H9 (cell line): ENCODE measurements at regions not wholly inside any gene's neighbourhood (a gene's known extent, or its start where the extent isn't known, plus 50 kb on each side); places are given as distances from the start of the nearest gene placed in this dataset.

Source experiments
- DNase-seq: peaks from one replicate; pipeline ENCODE4 v3.0.0-alpha.2; 2017
- H2AFZ ChIP-seq: one replicate; pipeline ENCODE4 v1.6.1; 2013; ENCODE audit warnings: mild to moderate bottlenecking, low read length, control low read depth, moderate library complexity
- H2AK5ac ChIP-seq: 2 replicates; pipeline ENCODE4 v1.6.1; 2013; ENCODE audit warnings: low read length, control low read depth, mixed read lengths; ENCODE audit not compliant: insufficient read length
- H2BK120ac ChIP-seq: one replicate; pipeline ENCODE4 v1.6.1; 2013; ENCODE audit warnings: low read depth, mild to moderate bottlenecking, low read length, control low read depth, inconsistent platforms; ENCODE audit not compliant: poor library complexity, severe bottlenecking
- H2BK12ac ChIP-seq: 2 replicates; pipeline ENCODE4 v1.6.1; 2013; ENCODE audit warnings: low read length, control low read depth, mixed read lengths, low read depth; ENCODE audit not compliant: insufficient read length
- H2BK15ac ChIP-seq: 2 replicates; pipeline ENCODE4 v1.6.1; 2013; ENCODE audit warnings: low read depth, low read length, control low read depth
- H2BK20ac ChIP-seq: one replicate; pipeline ENCODE4 v1.6.1; 2013; ENCODE audit warnings: low read depth, mild to moderate bottlenecking, low read length, control low read depth, inconsistent platforms; ENCODE audit not compliant: poor library complexity, severe bottlenecking
- H2BK5ac ChIP-seq: 2 replicates; pipeline ENCODE4 v1.6.1; 2013; ENCODE audit warnings: low read length, control low read depth, mixed read lengths; ENCODE audit not compliant: insufficient read length
- H3K14ac ChIP-seq: 2 replicates; pipeline ENCODE4 v1.6.1; 2013; ENCODE audit warnings: low read length, control low read depth; ENCODE audit not compliant: insufficient read depth
- H3K18ac ChIP-seq: 2 replicates; pipeline ENCODE4 v1.6.1; 2013; ENCODE audit warnings: low read depth, mild to moderate bottlenecking, mixed read lengths, low read length, control low read depth; ENCODE audit not compliant: insufficient read length
- H3K23ac ChIP-seq: 2 replicates; pipeline ENCODE4 v1.6.1; 2013; ENCODE audit warnings: low read length, control low read depth, mixed read lengths, low read depth; ENCODE audit not compliant: insufficient read length
- H3K23me2 ChIP-seq: 2 replicates; pipeline ENCODE4 v1.6.1; 2013; ENCODE audit warnings: low read depth, mild to moderate bottlenecking, mixed read lengths, low read length, control low read depth; ENCODE audit not compliant: insufficient read length, poor library complexity, severe bottlenecking
- H3K27ac ChIP-seq: 2 replicates; pipeline ENCODE4 v1.5.1; 2013; ENCODE audit warnings: low read length, control low read depth, mixed read lengths, low read depth; ENCODE audit not compliant: insufficient read length
- H3K27me3 ChIP-seq: 2 replicates; pipeline ENCODE4 v1.6.1; 2013; ENCODE audit warnings: low read length, control low read depth, inconsistent platforms; ENCODE audit not compliant: insufficient read depth
- H3K4ac ChIP-seq: 2 replicates; pipeline ENCODE4 v1.6.1; 2013; ENCODE audit warnings: low read depth, mild to moderate bottlenecking, control low read depth, inconsistent platforms, low read length, moderate library complexity
- H3K4me1 ChIP-seq: 2 replicates; pipeline ENCODE4 v1.6.1; 2013; ENCODE audit warnings: low read length, control low read depth, inconsistent platforms; ENCODE audit not compliant: insufficient read depth
- H3K4me2 ChIP-seq: 2 replicates; pipeline ENCODE4 v1.6.1; 2013; ENCODE audit warnings: low read length, control low read depth, mixed read lengths; ENCODE audit not compliant: insufficient read length, insufficient read depth
- H3K56ac ChIP-seq: 2 replicates; pipeline ENCODE4 v1.6.1; 2013; ENCODE audit warnings: low read depth, mild to moderate bottlenecking, mixed read lengths, low read length, control low read depth; ENCODE audit not compliant: insufficient read length
- H3K79me1 ChIP-seq: 2 replicates; pipeline ENCODE4 v1.6.1; 2013; ENCODE audit warnings: low read depth, mild to moderate bottlenecking, moderate library complexity, low read length, control low read depth, inconsistent platforms; ENCODE audit not compliant: insufficient read depth, poor library complexity, severe bottlenecking
- H3K79me2 ChIP-seq: 2 replicates; pipeline ENCODE4 v1.6.1; 2013; ENCODE audit warnings: low read length, control low read depth, inconsistent platforms; ENCODE audit not compliant: insufficient read depth
- H3K9ac ChIP-seq: 2 replicates; pipeline ENCODE4 v1.6.1; 2013; ENCODE audit warnings: low read length, control low read depth, mixed read lengths; ENCODE audit not compliant: insufficient read length; ENCODE audit errors: extremely low read depth
- H3K9me3 ChIP-seq: one replicate; pipeline ENCODE4 v1.6.1; 2013; ENCODE audit warnings: low read depth, low read length, inconsistent platforms; ENCODE audit not compliant: control insufficient read depth
- H3T11ph ChIP-seq: one replicate; pipeline ENCODE4 v1.6.1; 2013; ENCODE audit warnings: mild to moderate bottlenecking, low read length, control low read depth, inconsistent platforms
- H4K20me1 ChIP-seq: one replicate; pipeline ENCODE4 v1.6.1; 2013; ENCODE audit not compliant: control insufficient read depth, insufficient read length, insufficient read depth
- H4K5ac ChIP-seq: 2 replicates; pipeline ENCODE4 v1.6.1; 2013; ENCODE audit warnings: low read depth, mild to moderate bottlenecking, mixed read lengths, low read length, control low read depth; ENCODE audit not compliant: insufficient read length
- H4K8ac ChIP-seq: replicated peaks from 2 replicates; pipeline ENCODE4 v1.6.1; 2013; ENCODE audit warnings: low read length, control low read depth, mixed read lengths, low read depth; ENCODE audit not compliant: insufficient read length
- H4K91ac ChIP-seq: 2 replicates; pipeline ENCODE4 v1.6.1; 2013; ENCODE audit warnings: low read depth, mild to moderate bottlenecking, moderate library complexity, mixed read lengths, low read length, control low read depth; ENCODE audit not compliant: insufficient read length
- H3K27ac Mint-ChIP-seq, 3 experiments: 2 replicates in 2 of 3; 3 replicates in 1 of 3; pipeline ENCODE4 v1.8.0; 2020 to 2021; ENCODE audit warnings: mixed read lengths in 3 of 3, mild to moderate bottlenecking in 1 of 3, moderate library complexity in 1 of 3
- H3K27me3 Mint-ChIP-seq: 2 replicates; pipeline ENCODE4 v1.8.0; 2021; ENCODE audit warnings: low read depth, mild to moderate bottlenecking, moderate library complexity, mixed read lengths
- H3K36me3 Mint-ChIP-seq, 3 experiments: 2 replicates in 2 of 3; 3 replicates in 1 of 3; pipeline ENCODE4 v1.8.0; 2020 to 2021; ENCODE audit warnings: low read depth in 3 of 3, mixed read lengths in 3 of 3; ENCODE audit not compliant: insufficient read depth in 1 of 3
- H3K4me1 Mint-ChIP-seq, 2 experiments: 2 replicates each; pipeline ENCODE4 v1.8.0; 2020; ENCODE audit warnings: mixed read lengths in 2 of 2
- H3K4me3 Mint-ChIP-seq, 2 experiments: 2 replicates in 1 of 2; 3 replicates in 1 of 2; pipeline ENCODE4 v1.8.0; 2020 to 2021; ENCODE audit warnings: mild to moderate bottlenecking in 2 of 2, mixed read lengths in 2 of 2, moderate library complexity in 1 of 2
- H3K9me3 Mint-ChIP-seq, 2 experiments: 2 replicates in 1 of 2; 3 replicates in 1 of 2; pipeline ENCODE4 v1.8.0; 2020; ENCODE audit warnings: mild to moderate bottlenecking in 2 of 2, mixed read lengths in 2 of 2, moderate library complexity in 1 of 2
- WGBS: extraction: QIAGEN DNeasy Blood & Tissue Kit; methylation state at CpG from one replicate; pipeline ENCODE4 v1.1.7; 2013; ENCODE audit warnings: missing lambda C conversion rate, low lambda C conversion rate, mixed read lengths; ENCODE audit not compliant: insufficient read length; ENCODE audit errors: extremely low coverage; 5-methylcytosine and 5-hydroxymethylcytosine counted together
- TF ChIP-seq, protein P1 (sequence below): fragments of 200-600 bp; sonication (generic); conservative IDR thresholded peaks from 3 replicates; pipeline ENCODE4 v1.8.0; 2021; ENCODE audit warnings: antibody characterized with exemption, mild to moderate bottlenecking

DNA sequence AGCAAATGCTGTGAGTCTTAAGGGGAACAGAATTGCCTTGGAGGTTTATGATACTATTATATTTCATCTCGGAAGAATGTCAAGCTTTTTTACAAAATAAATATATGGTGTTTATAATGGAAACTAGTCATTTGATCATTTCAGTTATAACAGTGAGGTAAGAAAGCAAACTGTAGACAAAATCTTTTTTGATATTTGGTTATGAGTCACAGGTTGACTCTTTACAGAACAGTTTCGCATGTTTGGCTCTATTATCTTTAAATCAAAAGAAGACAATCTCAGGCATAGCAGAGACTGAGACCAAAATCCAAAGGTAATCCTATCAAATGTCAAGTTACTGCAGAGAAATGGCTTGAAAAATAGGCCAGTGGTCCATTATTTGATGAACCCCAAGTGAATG is 490.9 kb upstream of the MDFIC2 start:
- Histone ChIP-seq H3K14ac (no peak overlapping the region), H4K5ac (no peak overlapping the region), H4K91ac (no peak overlapping the region), H3K23ac (no peak overlapping the region), H3K79me2 (no peaks in the 10 kb centered on the region), H2AK5ac (no peak overlapping the region), H3K9me3 (no peaks in the 10 kb centered on the region), H4K8ac (no peak overlapping the region), H2BK15ac (no peak overlapping the region), H3K23me2 (no peaks in the 10 kb centered on the region), H3K4ac (no peak overlapping the region), H3K27ac (no peak overlapping the region), H3K4me1 (no peaks in the 10 kb centered on the region), H2BK120ac (no peak overlapping the region), H3K56ac (no peak overlapping the region), H2BK5ac (no peak overlapping the region), H3K79me1 (no peaks in the 10 kb centered on the region), H2BK20ac (no peak overlapping the region), H3K9ac (no peak overlapping the region), H3K18ac (no peak overlapping the region), H3K4me2 (no peak overlapping the region), H2AFZ (no peak overlapping the region), H2BK12ac (no peak overlapping the region), H3K27me3 (no peaks in the 10 kb centered on the region), H4K20me1 (no peaks in the 10 kb centered on the region), H3T11ph (no peak overlapping the region)
- Mint-ChIP-seq H3K4me3 (no peak overlapping the region), H3K27ac (no peak overlapping the region), H3K4me1 (no peaks in the 10 kb centered on the region), H3K36me3 (no peaks in the 10 kb centered on the region; a peak in 1 of 7 replicates), H3K9me3 (no peaks in the 10 kb centered on the region), H3K27me3 (no peaks in the 10 kb centered on the region)
- DNase-seq: no peak
- WGBS: no CpG with 5 or more reads among the region's 2 CpGs
- TF ChIP-seq, protein P1, sequence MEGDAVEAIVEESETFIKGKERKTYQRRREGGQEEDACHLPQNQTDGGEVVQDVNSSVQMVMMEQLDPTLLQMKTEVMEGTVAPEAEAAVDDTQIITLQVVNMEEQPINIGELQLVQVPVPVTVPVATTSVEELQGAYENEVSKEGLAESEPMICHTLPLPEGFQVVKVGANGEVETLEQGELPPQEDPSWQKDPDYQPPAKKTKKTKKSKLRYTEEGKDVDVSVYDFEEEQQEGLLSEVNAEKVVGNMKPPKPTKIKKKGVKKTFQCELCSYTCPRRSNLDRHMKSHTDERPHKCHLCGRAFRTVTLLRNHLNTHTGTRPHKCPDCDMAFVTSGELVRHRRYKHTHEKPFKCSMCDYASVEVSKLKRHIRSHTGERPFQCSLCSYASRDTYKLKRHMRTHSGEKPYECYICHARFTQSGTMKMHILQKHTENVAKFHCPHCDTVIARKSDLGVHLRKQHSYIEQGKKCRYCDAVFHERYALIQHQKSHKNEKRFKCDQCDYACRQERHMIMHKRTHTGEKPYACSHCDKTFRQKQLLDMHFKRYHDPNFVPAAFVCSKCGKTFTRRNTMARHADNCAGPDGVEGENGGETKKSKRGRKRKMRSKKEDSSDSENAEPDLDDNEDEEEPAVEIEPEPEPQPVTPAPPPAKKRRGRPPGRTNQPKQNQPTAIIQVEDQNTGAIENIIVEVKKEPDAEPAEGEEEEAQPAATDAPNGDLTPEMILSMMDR: no peak
